HFF-Myc (cell line): ENCODE measurements at regions not wholly inside any gene's neighbourhood (a gene's known extent, or its start where the extent isn't known, plus 50 kb on each side); places are given as distances from the start of the nearest gene placed in this dataset.

Experiments
- DNase-seq: peaks from one replicate; pipeline ENCODE4 v3.0.0-alpha.2; 2011; ENCODE audit warnings: low read depth; ENCODE audit errors: extremely low read depth
- H3K4me3 ChIP-seq: replicated peaks from 2 replicates; pipeline ENCODE4 v1.5.1; 2011; ENCODE audit warnings: low read depth, mild to moderate bottlenecking, control low read depth, low read length
- CTCF ChIP-seq: IDR thresholded peaks from 2 replicates; pipeline ENCODE4 v1.5.1; 2012; ENCODE audit warnings: mild to moderate bottlenecking, low read depth, low read length, control low read depth; ENCODE audit errors: missing control alignments

DNA sequence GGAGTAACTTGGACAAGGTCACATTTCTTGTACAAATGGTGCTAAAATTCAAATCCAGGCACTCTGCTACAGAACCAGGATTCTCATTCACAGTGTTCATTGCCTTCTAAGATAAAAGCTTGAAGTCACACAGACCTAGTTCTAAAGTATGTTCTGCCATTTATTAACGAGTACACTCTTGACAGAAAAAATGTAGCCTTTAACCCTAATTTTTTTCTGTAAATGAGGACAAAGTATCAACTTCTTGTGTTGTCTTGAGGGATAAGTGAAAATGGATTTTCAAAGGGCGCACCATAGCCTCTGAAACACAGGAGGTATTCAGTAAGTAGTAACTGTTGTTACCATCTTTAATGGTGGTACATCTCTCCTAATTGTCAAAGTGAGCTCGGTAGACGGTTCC, 379.8 kb upstream of the FLRT2 start:
- no peak for TF ChIP-seq CTCF
- no peak overlapping the region for H3K4me3 ChIP-seq
- no peak for DNase-seq

DNA sequence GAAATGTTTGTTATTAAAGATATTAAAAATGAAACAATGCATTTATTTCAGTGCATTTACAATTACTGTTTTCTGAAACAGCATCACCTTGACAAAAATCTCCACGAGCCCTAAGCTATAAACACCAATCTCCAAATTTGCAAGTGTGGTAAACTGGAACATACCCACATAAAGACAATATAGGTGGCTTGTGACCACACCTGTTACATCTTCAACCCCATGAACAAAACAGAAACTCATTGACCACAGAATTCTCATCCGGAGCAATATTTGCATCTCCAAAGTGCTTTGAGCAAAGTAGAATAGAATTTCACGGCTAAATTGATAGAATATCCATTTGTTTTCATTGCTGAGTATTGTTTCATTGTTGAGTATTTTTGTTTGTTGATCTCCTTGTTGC, 375.2 kb upstream of the FLRT2 start:
- no peak overlapping the region for H3K4me3 ChIP-seq
- no peak for TF ChIP-seq CTCF
- DNase-seq: no peak

- no peak for TF ChIP-seq CTCF
- no peak for DNase-seq
- no peak overlapping the region for H3K4me3 ChIP-seq
Observed at GRCh38 chr14:85156319-85156718, 373.6 kb upstream of the FLRT2 start.

DNA sequence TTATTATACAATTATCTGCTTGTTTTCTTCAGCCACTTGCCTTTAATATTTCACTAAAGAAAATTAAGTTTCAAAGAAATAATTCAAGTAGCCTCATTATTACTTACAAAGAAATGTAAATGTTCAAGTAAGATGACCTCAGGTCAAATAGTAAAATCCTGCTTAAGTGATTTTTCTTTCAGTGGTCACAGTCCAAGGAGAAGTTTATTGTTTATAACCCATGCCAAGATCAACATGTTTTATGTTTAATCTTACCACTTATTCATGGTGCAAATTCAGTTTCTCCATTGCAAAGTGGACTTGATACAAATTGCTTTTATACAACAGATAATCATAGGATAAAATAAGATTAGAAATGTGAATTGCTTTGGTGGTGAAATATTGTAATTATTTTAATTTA, 370.2 kb upstream of the FLRT2 start:
- no peak for TF ChIP-seq CTCF
- no peak overlapping the region for H3K4me3 ChIP-seq
- no peak for DNase-seq

DNA sequence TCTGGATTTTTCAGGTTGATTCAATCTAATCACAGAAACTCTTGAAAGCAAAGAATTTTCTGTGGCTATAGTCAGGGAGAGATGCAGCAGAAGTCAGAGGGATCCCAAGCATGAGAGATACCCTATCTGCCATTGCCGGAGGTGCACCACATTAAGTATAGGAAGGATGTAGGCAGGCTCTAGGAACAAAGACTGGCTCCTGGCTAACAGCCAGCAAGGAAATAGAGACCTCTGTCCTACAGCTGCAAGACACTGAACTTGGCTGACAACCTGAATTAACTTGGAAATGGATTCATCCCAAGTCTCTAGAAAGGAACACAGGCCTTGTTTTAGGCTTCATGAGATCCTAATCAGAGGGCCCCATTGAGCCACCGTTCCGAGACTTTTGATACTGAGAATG, 364.9 kb upstream of the FLRT2 start:
- no peak for TF ChIP-seq CTCF
- H3K4me3 ChIP-seq: no peak overlapping the region
- no peak for DNase-seq

- no peak for TF ChIP-seq CTCF
- no peak overlapping the region for H3K4me3 ChIP-seq
- no peak for DNase-seq
Observed at GRCh38 chr14:85169381-85169780, 360.6 kb upstream of the FLRT2 start.

DNA sequence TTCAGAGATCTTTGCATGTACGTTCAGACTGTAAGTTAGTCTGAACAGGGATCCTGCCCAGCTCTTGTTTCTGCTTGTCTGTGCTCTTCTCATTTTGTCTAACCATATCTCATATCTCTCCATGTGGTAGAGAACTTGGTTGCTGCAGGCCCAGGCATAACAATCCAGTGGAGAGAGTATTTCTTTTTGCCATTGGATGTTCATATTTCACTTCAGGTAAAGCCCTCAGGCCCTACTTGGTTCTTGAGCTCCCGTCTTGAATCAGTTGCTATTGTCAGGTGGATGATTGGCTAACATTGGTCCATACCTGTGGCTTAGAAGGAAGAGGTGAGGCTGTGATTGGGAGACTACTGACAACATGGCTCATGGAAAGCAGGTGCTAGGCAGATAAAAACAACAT, 357.7 kb upstream of the FLRT2 start:
- TF ChIP-seq CTCF: no peak
- no peak for DNase-seq
- no peak overlapping the region for H3K4me3 ChIP-seq
